Type B pancreatic cell (in vitro differentiated cells): ENCODE measurements at regions not wholly inside any gene's neighbourhood (a gene's known extent, or its start where the extent isn't known, plus 50 kb on each side); places are given as distances from the start of the nearest gene placed in this dataset.

Experiments
- DNase-seq: peaks from one replicate; pipeline ENCODE4 v3.0.0; 2021; ENCODE audit warnings: mixed read lengths; ENCODE audit not compliant: unreplicated experiment; ENCODE audit errors: extremely low spot score
- H3K27ac Mint-ChIP-seq: 2 replicates; pipeline ENCODE4 v1.8.0; 2021; ENCODE audit warnings: mild to moderate bottlenecking, mixed read lengths
- H3K27me3 Mint-ChIP-seq: 2 replicates; pipeline ENCODE4 v1.8.0; 2021; ENCODE audit warnings: mixed read lengths
- H3K36me3 Mint-ChIP-seq: 2 replicates; pipeline ENCODE4 v1.8.0; 2021; ENCODE audit warnings: mixed read lengths
- H3K4me1 Mint-ChIP-seq: one replicate; pipeline ENCODE4 v1.8.0; 2021; ENCODE audit warnings: mixed read lengths; ENCODE audit not compliant: unreplicated experiment
- H3K4me3 Mint-ChIP-seq: 2 replicates; pipeline ENCODE4 v1.8.0; 2021; ENCODE audit warnings: mild to moderate bottlenecking, mixed read lengths
- H3K9me3 Mint-ChIP-seq: 2 replicates; pipeline ENCODE4 v1.8.0; 2021; ENCODE audit warnings: mixed read lengths
- TF ChIP-seq, protein P1 (sequence below): fragments of 200-600 bp; sonication (generic); conservative IDR thresholded peaks from 2 replicates; pipeline ENCODE4 v1.5.0; 2021; ENCODE audit warnings: antibody characterized with exemption, mild to moderate bottlenecking

DNA sequence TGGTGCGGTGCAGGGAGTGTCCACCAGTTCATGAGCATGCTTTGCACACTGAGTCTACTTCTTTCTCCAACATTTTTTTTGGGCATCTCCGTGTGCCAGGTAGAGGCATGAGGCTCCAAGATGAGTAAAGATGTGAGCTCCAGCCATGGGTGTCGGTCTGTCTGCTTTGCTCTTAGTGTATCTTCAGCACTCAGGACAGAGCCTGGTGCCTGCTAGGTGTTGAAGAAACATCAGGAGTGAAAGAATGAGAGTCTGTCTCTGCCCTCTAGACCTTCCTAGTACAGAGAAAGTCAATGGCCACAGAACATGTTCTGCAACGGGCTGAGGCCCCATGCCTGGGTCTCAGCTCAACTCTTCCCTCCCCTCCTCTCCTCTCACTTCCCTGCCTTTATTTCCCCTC lies 486.5 kb downstream of the TBC1D22A start:
- peak; percentile 29 for DNase-seq
- H3K27ac Mint-ChIP-seq = no peak overlapping the region
- TF ChIP-seq, protein P1, sequence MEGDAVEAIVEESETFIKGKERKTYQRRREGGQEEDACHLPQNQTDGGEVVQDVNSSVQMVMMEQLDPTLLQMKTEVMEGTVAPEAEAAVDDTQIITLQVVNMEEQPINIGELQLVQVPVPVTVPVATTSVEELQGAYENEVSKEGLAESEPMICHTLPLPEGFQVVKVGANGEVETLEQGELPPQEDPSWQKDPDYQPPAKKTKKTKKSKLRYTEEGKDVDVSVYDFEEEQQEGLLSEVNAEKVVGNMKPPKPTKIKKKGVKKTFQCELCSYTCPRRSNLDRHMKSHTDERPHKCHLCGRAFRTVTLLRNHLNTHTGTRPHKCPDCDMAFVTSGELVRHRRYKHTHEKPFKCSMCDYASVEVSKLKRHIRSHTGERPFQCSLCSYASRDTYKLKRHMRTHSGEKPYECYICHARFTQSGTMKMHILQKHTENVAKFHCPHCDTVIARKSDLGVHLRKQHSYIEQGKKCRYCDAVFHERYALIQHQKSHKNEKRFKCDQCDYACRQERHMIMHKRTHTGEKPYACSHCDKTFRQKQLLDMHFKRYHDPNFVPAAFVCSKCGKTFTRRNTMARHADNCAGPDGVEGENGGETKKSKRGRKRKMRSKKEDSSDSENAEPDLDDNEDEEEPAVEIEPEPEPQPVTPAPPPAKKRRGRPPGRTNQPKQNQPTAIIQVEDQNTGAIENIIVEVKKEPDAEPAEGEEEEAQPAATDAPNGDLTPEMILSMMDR = no peak
- no peaks in the 10 kb centered on the region for H3K36me3 Mint-ChIP-seq
- peaks cover 11% of the 10 kb centered on the region for H3K9me3 Mint-ChIP-seq
- no peak overlapping the region for H3K4me3 Mint-ChIP-seq
- H3K27me3 Mint-ChIP-seq = no peaks in the 10 kb centered on the region
- H3K4me1 Mint-ChIP-seq = no peaks in the 10 kb centered on the region

DNA sequence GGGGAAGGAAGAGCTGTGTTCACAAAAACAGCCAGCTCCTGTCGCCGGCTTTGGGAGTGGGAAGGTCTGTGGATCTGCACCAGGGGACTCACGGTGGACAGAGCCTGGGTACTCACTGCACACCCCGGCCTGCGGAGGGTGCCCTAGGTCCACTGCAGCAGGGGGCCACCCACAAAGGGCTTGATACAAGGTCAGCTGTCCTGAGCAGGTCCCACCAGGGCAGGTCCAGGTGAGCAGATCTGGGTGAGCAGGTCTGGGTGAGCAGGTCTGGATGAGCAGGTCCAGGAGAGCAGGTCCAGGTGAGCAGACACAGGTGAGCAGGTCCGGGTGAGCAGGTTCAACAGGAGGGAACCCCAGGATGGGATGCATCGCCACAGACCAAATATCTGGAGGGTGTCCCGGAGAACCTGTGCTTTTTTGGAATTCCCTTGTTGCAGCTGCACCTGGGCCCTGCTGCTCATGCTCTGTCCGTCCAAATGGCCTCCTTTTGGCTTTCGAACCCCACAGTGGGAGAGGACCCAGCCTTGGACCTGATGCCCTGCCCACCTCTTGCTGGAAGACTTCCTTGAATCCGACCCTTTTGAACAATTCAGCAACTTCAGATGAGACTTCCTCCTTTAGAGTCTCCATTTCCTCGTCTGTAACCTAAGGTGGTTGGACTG lies 485.3 kb downstream of the TBC1D22A start:
- DNase-seq = peak; percentile 60
- H3K27me3 Mint-ChIP-seq = no peaks in the 10 kb centered on the region
- no peaks in the 10 kb centered on the region for H3K36me3 Mint-ChIP-seq
- H3K4me3 Mint-ChIP-seq = no peak overlapping the region
- peaks cover 13% of the 10 kb centered on the region for H3K9me3 Mint-ChIP-seq
- TF ChIP-seq, protein P1 = no peak
- H3K27ac Mint-ChIP-seq = no peak overlapping the region
- H3K4me1 Mint-ChIP-seq = no peaks in the 10 kb centered on the region

DNA sequence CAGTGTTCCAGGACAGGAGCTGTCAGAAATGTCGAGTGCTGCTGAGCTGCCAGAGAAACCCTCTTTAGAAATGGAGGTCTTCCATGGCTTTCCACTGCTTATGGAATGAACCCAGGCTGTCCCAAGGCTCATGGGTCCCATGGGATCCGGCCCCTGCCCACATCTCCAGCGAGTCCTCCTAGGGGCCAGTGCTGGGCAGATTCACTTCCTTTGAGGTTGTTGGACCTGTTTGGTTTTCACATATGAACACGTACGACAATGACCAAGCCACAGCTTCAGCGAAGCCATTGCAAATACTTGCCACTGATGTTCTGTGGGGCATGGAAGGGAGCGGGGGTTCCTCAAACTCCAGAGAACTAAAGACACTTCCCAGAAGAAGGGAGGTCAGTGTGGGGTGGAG lies 483.3 kb downstream of the TBC1D22A start:
- TF ChIP-seq, protein P1 = no peak
- no peak overlapping the region for H3K4me3 Mint-ChIP-seq
- DNase-seq = peak; percentile 43
- no peaks in the 10 kb centered on the region for H3K4me1 Mint-ChIP-seq
- no peaks in the 10 kb centered on the region for H3K36me3 Mint-ChIP-seq
- H3K27ac Mint-ChIP-seq = no peak overlapping the region
- H3K27me3 Mint-ChIP-seq = no peaks in the 10 kb centered on the region
- H3K9me3 Mint-ChIP-seq = peaks cover 13% of the 10 kb centered on the region

DNA sequence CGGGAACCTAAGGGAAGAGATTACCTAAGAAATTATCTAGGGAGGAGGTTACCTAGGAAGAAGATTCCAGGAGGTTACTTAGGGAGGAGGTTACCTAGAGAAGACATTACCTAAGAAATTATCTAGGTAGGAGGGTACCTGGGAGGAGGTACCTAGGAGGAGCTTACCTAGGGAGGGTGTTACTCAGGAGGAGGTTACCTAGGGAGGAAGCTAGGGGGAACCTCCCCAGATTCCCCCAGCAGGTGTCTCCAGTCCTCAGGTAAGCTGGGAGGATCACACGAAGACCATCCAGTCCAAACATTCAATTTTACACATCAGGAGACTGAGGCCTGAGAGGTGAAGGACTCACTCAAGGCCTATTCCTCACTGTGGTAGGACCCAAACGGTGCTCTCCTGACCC lies 482.8 kb downstream of the TBC1D22A start:
- H3K27ac Mint-ChIP-seq = no peak overlapping the region
- TF ChIP-seq, protein P1 = no peak
- H3K9me3 Mint-ChIP-seq = peaks cover 13% of the 10 kb centered on the region
- no peaks in the 10 kb centered on the region for H3K27me3 Mint-ChIP-seq
- H3K4me1 Mint-ChIP-seq = no peaks in the 10 kb centered on the region
- H3K36me3 Mint-ChIP-seq = no peaks in the 10 kb centered on the region
- peak; percentile 16 for DNase-seq
- no peak overlapping the region for H3K4me3 Mint-ChIP-seq

DNA sequence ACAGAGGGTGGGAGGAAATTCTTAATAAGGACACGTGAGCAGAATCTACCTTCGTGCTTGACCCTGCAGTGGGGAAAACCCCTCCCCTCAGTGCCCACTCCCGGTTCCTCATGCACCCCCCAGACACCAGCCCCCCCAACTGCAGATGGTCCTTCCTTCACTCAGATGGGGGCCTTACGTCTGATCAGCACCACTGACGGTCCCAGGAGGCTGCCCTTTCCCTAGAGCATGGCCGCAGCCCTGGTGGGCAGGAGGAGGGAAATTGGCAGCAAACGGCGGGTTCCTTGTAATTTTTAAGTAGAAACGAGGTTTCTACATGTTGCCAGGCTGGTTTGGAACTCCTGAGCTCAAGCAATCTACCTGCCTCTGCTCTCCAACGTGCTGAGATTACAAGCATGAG lies 477.7 kb downstream of the TBC1D22A start:
- H3K9me3 Mint-ChIP-seq = peaks cover 13% of the 10 kb centered on the region
- DNase-seq = no peak
- TF ChIP-seq, protein P1 = no peak
- no peaks in the 10 kb centered on the region for H3K4me1 Mint-ChIP-seq
- no peak overlapping the region for H3K27ac Mint-ChIP-seq
- no peaks in the 10 kb centered on the region for H3K36me3 Mint-ChIP-seq
- no peaks in the 10 kb centered on the region for H3K27me3 Mint-ChIP-seq
- no peak overlapping the region for H3K4me3 Mint-ChIP-seq

DNA sequence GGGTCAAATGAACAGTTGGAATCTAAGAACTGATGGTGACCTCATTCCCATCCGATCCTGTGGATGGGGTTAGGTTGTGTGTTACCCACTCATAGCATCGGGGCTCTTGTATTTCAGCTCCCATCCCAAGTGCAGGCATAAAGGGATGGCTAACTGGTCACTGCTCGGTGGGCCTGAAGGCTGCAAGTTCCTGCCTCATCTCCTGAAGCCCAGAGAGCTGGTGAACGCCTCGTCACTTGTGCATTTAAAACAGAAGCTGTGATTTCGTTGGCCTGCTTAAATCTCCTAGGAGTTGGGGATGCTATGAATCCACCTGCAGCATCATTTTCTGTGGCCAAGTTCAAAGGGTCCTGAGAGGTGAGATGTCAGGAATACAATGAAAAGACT lies 477.0 kb downstream of the TBC1D22A start:
- Mint-ChIP-seq H3K36me3 (no peaks in the 10 kb centered on the region), H3K27ac (no peak overlapping the region), H3K4me3 (no peak overlapping the region), H3K27me3 (no peaks in the 10 kb centered on the region), H3K9me3 (peaks cover 7% of the 10 kb centered on the region), H3K4me1 (no peaks in the 10 kb centered on the region)
- TF ChIP-seq, protein P1 = no peak
- DNase-seq = no peak
